HG03432 (cell line): ENCODE measurements at regions not wholly inside any gene's neighbourhood (a gene's known extent, or its start where the extent isn't known, plus 50 kb on each side); places are given as distances from the start of the nearest gene placed in this dataset.
"Not testable (repeated sequence)": the region's sequence is repeated elsewhere in the genome, so short reads cannot be mapped to it uniquely, and the experiment has no call there.

Experiments
- ATAC-seq: cut with Tn5 transposase; IDR thresholded peaks from one replicate; pipeline ENCODE4 v1.9.1; 2021; ENCODE audit warnings: mild to moderate bottlenecking, moderate library complexity; ENCODE audit not compliant: unreplicated experiment

GRCh38 chr9:22975951-22976350 is 529.3 kb downstream of the DMRTA1 start:
- no peak for ATAC-seq

GRCh38 chr9:22976454-22976853 is 529.8 kb downstream of the DMRTA1 start:
- ATAC-seq, result no peak

GRCh38 chr9:22980429-22980828 is 533.8 kb downstream of the DMRTA1 start:
- not testable (repeated sequence) for ATAC-seq

- ATAC-seq, result no peak
These were observed 539.9 kb downstream of the DMRTA1 start for GRCh38 chr9:22986556-22986955.

GRCh38 chr9:22990349-22990748 is 543.7 kb downstream of the DMRTA1 start:
- no peak for ATAC-seq

GRCh38 chr9:22992780-22993179 is 546.2 kb downstream of the DMRTA1 start:
- ATAC-seq, result no peak

GRCh38 chr9:22997923-22998322 is 551.3 kb downstream of the DMRTA1 start:
- ATAC-seq, result no peak

GRCh38 chr9:23005156-23005555 is 558.5 kb downstream of the DMRTA1 start:
- ATAC-seq, result no peak

GRCh38 chr9:23006127-23006526 is 559.5 kb downstream of the DMRTA1 start:
- no peak for ATAC-seq

- no peak for ATAC-seq
These were observed 565.0 kb downstream of the DMRTA1 start for GRCh38 chr9:23011669-23012068.

- ATAC-seq, result no peak
These were observed 568.9 kb downstream of the DMRTA1 start for GRCh38 chr9:23015557-23015956.

- no peak for ATAC-seq
These were observed 589.8 kb downstream of the DMRTA1 start for GRCh38 chr9:23036416-23036815.

GRCh38 chr9:23039402-23039801 is 592.8 kb downstream of the DMRTA1 start:
- no peak for ATAC-seq

- ATAC-seq, result no peak
These were observed 594.8 kb downstream of the DMRTA1 start for GRCh38 chr9:23041466-23041865.

GRCh38 chr9:23044549-23044948 is 597.9 kb downstream of the DMRTA1 start:
- ATAC-seq, result no peak

- not testable (repeated sequence) for ATAC-seq
These were observed 599.4 kb downstream of the DMRTA1 start for GRCh38 chr9:23046026-23046425.

GRCh38 chr9:23050548-23050947 is 603.9 kb downstream of the DMRTA1 start:
- no peak for ATAC-seq

- ATAC-seq, result no peak
These were observed 626.5 kb downstream of the DMRTA1 start for GRCh38 chr9:23073136-23073535.

- no peak for ATAC-seq
These were observed 633.2 kb downstream of the DMRTA1 start for GRCh38 chr9:23079798-23080197.

- ATAC-seq, result no peak
These were observed 634.8 kb downstream of the DMRTA1 start for GRCh38 chr9:23081377-23081776.

- no peak for ATAC-seq
These were observed 642.3 kb downstream of the DMRTA1 start for GRCh38 chr9:23088932-23089364.

GRCh38 chr9:23117616-23118015 is 671.0 kb downstream of the DMRTA1 start:
- ATAC-seq, result no peak

GRCh38 chr9:23120630-23121029 is 674.0 kb downstream of the DMRTA1 start:
- no peak for ATAC-seq
